Suprapubic skin (tissue), 4 donors: ENCODE measurements at regions not wholly inside any gene's neighbourhood (a gene's known extent, or its start where the extent isn't known, plus 50 kb on each side); places are given as distances from the start of the nearest gene placed in this dataset.
"Not testable (repeated sequence)": the region's sequence is repeated elsewhere in the genome, so short reads cannot be mapped to it uniquely, and the experiment has no call there.

ENCODE experiments used
- CTCF ChIP-seq, 2 donors: fragments of 200-600 bp in 1 of 2; fragments of 450-650 bp in 1 of 2; sonication (generic) in 1 of 2; IDR thresholded peaks; one replicate each; pipeline ENCODE4 v1.5.1; 2016 to 2019; ENCODE audit warnings: antibody characterized with exemption in 2 of 2, mild to moderate bottlenecking in 1 of 2, moderate library complexity in 1 of 2
- EP300 ChIP-seq: sonication (generic); formaldehyde crosslinking; IDR thresholded peaks from one replicate; pipeline ENCODE4 v1.6.1; 2017; ENCODE audit warnings: antibody characterized with exemption
- POLR2A ChIP-seq, 2 donors: fragments of 450-650 bp; IDR thresholded peaks; one replicate each; pipeline ENCODE4 v1.6.1; 2017; ENCODE audit warnings: antibody characterized with exemption in 2 of 2, mild to moderate bottlenecking in 2 of 2, moderate library complexity in 2 of 2
- POLR2AphosphoS5 ChIP-seq, 3 donors: sonication (generic); formaldehyde crosslinking; IDR thresholded peaks; one replicate each; pipeline ENCODE4 v1.6.1; 2017; ENCODE audit warnings: antibody characterized with exemption in 3 of 3

- TF ChIP-seq POLR2AphosphoS5 (IDR thresholded peaks at IDR 0.05); CTCF (IDR thresholded peaks at IDR 0.05); POLR2A (IDR thresholded peaks at IDR 0.05); EP300: not testable (repeated sequence)
Observed at GRCh38 chr14:19097750-19098149, 130.5 kb downstream of the POTEM start.
